ENCODE measurements at regions not wholly inside any gene's neighbourhood (a gene's known extent, or its start where the extent isn't known, plus 50 kb on each side); places are given as distances from the start of the nearest gene placed in this dataset.

DNA sequence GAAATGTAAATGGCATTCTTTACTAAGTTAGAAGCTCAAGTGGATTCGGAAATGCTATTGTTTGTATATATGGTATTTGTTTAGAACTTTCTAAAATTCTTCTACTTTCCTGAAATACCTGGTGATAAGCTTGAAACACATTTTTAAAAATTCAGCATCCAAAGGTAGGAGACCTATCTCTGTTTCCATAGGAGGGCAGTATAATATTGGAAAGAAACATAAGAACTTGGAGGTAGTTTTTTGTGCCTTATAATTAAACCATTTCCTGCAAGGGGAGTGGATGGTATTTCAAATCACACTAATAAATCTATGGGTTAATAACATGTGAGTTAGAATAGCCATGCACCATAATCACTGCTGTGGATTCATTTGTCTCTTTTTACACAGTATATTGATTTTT is 217.4 kb upstream of the AADAT start:
- intact Hi-C loops (cut with DNase I), result no loop called here
- DNase-seq (ENCODE audit: low spot score), result no peak

DNA sequence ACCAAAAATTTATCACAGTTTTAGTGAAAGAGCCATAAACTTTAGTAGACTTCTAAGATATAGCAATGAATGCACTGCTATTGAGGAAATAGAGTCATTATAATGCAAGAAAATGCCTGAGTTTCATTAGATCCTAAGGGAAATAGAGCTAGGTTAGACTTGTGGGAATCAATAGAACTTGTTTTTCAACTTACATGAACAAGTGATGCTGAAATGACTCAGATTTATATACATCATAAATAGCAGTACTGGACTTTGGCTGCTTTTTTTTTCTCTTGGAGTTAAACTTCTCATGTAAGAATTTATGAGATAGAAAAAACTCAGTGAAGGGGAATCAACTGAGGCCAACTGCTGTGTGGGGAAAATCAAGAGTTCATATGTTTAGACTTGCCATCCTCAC is 216.5 kb upstream of the AADAT start:
- DNase-seq (ENCODE audit: low spot score), result no peak
- intact Hi-C loops (cut with DNase I), result no loop called here

DNA sequence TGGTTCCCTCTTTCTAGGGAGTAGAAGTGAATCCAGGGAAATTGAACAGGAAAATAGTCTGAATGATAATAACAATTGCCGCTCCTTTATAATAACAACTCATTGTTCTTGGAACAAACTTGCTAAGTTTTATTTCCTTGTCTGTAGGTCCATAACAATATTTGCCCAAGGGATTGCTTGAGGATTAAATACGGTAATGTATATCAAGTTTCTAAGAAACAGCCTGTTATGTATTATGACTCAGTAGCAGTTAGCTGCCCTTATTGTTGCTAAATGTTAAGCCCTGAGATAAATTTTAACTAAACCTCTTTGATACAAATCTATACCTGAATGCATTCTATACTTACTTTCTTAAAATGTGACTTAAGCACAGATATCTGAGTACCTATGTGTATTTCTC is 215.9 kb upstream of the AADAT start:
- intact Hi-C loops (cut with DNase I), result no loop called here

DNA sequence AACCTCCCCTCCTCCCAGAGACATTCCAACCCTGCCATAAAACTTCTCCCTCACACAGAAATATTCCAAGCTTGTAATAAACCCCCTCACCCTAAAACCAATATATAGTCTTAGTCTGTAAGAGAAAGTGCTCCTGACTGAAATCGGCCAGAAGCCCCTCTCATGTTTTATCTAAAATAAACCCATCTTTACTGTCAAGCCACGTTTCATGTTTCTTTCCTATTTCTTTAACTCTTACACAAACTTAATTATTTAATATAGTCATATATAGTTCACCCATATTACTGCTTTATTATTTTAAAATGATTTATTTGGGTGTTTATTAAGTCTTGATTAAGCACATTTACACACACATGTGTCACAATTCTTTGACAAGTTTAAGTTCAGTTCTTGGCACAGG is 191.3 kb upstream of the AADAT start:
- intact Hi-C loops (cut with DNase I), result no loop called here

More for the DNA sequence above, 215.9 kb upstream of the AADAT start:
- no peak for DNase-seq (ENCODE audit: low spot score)

DNA sequence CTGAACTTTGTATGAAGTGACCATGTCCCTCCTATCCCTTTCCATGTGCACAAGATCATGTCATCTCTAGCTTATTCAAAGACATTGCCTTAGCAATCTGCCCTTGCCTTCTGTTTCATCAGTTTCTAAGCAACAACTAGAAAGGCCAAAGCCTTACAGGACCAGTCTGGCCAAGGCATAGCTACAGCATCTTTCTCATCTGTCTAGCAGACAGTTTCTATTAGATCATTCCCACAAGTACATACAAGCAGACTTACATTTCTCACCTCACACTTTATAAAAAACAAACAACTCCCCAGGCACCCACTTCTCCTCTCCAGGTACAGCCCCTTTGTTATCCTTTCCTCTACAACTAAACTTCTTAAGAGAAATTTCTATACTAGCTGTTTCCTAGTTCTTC is 188.7 kb upstream of the AADAT start:
- DNase-seq (ENCODE audit: low spot score), result no peak
- intact Hi-C loops (cut with DNase I), result no loop called here

More for the DNA sequence above, 191.3 kb upstream of the AADAT start:
- no peak for DNase-seq (ENCODE audit: low spot score)

DNA sequence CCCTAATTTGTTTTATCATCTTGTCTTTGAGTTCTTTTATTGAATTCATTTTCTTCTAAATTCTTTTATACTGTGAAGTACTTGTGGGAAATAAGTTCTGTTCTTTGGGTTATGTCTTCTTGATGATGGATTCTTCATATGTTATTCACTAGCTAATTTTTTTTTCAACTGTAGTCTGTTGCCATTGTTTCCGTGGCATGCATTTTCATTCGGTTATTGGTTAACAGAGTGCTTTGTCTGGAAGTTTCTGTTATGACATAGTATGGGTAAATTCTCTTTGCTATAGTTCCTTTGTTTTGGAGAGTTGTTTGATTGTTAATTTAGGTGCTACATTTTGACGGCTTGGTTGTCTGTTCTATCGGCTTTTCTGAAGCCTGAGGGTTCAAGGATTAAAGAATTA is 184.9 kb upstream of the AADAT start:
- no peak for DNase-seq (ENCODE audit: low spot score)

DNA sequence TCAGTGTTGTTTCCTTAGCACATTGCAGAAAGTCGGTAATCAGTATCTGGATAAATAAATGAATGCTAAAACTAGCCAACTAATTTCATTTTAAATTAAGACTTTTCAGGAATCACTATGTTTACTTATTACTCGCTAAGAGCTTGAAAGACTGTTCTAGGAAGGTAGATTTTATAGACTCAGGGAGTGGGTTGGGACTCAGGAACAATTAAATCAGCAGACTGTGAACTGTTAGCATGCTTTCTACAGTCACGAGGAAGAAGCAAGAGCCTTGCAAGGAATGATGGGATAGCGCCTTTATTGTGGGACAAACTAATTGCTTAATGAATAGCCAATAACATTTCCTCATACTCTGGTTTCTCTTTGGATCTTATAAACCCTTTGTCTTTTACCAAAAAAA is 183.2 kb upstream of the AADAT start:
- DNase-seq (ENCODE audit: low spot score), result no peak

More for the DNA sequence above, 184.9 kb upstream of the AADAT start:
- intact Hi-C loops (cut with DNase I), result no loop called here

DNA sequence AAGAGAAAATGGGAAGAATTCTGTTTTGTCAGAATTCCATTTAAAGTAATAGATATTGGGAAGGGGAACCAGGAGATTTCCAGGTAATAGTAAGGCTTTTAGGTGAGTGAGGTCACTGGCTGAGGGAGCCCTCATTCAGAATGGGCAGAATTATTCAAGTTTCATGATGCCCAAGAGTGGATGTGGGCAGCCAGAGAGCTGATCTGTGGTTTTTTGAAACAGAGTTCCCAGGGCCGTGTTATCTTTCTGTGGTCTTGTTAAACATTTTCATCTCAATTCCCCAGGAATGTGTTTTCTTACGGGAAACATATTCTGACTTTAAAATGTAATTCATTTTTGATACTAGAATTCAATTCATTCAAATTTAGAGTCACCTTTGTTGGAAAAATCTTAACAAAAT is 182.0 kb upstream of the AADAT start:
- DNase-seq (ENCODE audit: low spot score), result no peak
- intact Hi-C loops (cut with DNase I), result loop anchor here in 1 of 2 donors (2.0 kb wide), 1 partner anchor 63 kb away; no protein-coding TSS in a partner anchor

More for the DNA sequence above, 183.2 kb upstream of the AADAT start:
- intact Hi-C loops (cut with DNase I), result no loop called here

DNA sequence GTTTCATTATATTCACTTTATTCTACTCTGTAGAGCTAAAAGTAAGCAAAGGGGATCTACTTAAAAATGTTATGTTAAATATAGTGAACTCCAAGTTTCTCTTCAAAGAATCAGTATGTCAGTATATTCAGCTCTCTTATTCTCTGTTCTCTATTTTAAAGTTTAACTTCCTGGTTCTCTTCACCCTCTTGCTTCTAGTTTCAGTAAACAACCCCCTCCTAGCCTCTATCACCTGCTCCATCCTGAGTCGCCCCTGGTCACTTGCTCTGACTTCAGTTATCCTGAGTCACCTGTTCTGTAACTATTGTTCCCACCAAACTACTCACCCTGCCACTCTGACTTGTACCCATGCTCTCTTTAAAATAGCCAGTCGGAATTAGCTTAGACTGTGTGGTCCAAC is 180.9 kb upstream of the AADAT start:
- intact Hi-C loops (cut with DNase I), result loop anchor here in 1 of 2 donors (2.0 kb wide), 1 partner anchor 62 kb away; no protein-coding TSS in a partner anchor
- DNase-seq (ENCODE audit: low spot score), result no peak

DNA sequence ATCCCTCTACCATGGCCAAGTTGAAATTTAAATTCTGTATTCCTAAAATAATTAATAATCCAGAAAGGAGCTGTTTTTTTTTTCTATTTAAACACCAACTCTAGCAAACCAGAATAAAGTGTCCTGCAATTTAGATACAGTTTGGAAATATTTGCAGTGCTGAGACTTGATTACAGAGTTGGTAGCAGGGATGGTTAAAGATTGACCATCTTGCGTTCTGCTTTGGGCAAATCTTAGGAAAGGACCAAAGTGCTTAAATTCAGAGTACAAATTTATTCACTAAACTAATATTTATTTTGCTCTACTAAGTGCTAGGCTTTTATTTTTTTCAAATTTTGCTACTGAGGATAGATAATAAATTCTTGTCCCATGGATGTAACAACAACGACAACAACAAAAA is 180.2 kb upstream of the AADAT start:
- DNase-seq (ENCODE audit: low spot score), result no peak
- intact Hi-C loops (cut with DNase I), result loop anchor here in 1 of 2 donors (2.0 kb wide), 1 partner anchor 61 kb away; no protein-coding TSS in a partner anchor

DNA sequence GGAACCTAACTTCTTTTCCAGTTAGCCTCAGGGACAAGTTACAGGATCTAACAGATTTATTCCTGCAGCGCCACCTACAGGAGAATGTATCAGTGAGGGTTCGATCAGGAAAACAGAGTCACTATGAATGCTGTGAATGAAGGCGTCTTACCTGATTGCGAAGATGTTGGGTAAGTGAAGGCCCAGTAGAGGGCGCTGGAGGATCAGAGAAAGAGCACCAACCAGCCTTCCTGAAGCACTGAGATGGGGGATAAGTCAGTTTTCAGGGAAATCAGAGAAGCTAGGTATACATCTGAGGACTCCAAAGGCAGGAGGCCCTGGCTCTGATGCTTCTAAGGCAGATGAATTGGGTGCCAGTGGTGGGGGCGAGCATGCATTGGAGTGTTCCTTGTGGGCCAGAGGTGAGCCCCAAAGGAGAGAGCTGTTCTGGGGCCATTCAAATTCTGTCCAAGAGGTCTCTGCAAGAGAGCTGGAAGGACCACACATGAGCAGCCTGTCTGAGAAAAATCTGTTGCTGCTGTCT is 169.9 kb upstream of the AADAT start:
- intact Hi-C loops (cut with DNase I), result loop anchor here in 1 of 2 donors (5.0 kb wide), 1 partner anchor 372 kb away; no protein-coding TSS in a partner anchor
- DNase-seq (ENCODE audit: low spot score), result no peak

DNA sequence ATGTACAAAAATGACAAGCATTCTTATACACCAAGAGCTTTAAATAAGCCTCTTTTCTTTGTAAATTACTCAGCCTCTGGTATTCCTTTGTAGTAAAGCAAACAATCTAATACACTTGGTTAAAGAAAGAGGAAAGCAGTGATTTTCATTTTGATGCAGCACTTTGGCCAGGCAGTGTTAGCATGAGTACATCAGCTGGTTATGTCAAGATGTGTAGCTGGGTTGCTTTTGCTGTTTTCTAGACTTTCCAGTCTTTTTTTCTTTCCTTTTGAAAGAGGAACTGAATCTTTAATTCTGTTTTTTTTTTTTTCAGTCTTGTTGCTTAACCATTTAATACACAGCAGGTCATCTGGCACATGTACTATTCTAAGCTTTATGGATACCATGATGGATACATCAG is 167.1 kb upstream of the AADAT start:
- intact Hi-C loops (cut with DNase I), result loop anchor here in 1 of 2 donors (5.0 kb wide), 1 partner anchor 370 kb away; no protein-coding TSS in a partner anchor
- DNase-seq (ENCODE audit: low spot score), result no peak

DNA sequence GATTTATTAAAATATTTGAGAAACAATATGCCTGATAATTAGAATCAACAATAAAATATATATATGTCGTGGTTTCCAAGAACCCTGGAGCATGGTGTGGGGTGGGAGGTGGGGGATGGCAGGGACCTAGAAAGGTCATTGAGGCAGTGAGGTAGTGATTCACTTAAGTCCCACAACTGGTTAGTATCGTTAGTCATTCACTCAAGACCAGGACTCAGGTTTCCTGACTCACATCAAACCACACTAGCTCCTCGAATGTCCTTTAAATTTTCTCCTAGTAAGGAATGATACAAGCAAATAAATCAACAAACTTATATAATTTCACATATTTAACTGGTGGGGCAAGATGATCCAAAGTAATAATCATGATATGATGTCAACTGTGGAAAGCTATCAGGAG is 158.8 kb upstream of the AADAT start:
- no peak for DNase-seq (ENCODE audit: low spot score)
- intact Hi-C loops (cut with DNase I), result no loop called here

DNA sequence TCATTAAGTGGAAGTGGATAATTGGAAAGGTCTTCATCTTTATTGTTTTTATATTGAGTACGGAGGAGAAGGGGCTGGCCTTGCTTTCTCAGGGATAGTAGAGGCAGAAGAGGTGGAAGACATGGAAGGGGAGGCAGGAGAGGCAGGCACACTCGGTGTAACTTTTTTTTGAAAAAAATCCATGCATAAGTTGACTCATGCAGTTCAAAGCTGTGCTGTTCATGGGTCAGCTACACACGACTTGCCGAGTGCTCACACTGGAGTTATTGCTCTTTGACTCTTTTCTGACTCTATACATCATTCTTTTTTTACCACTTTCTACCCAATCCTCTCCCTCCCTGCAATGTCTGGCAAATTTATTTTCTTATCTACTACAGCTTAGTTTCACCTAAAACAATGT is 158.3 kb upstream of the AADAT start:
- intact Hi-C loops (cut with DNase I), result no loop called here
- DNase-seq (ENCODE audit: low spot score), result no peak

DNA sequence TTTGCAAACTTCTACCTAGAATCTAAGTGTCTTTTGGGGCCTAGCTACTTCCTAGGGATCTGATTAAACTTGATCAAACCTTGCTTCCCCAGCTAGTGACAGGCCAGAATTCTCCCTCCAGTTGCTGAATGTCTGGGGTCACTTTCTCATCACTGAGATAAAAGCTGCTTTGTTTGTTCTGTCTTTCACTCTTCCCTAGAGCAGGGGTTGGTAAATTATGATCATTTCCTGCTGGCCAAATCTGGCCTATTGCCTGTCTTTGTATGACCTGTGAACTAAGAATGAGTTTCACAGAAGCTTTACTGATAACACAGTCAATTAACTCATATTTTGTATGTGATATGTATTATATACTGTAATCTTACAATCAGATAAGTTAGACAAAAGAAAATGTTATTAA is 157.8 kb upstream of the AADAT start:
- intact Hi-C loops (cut with DNase I), result no loop called here
- DNase-seq (ENCODE audit: low spot score), result no peak

DNA sequence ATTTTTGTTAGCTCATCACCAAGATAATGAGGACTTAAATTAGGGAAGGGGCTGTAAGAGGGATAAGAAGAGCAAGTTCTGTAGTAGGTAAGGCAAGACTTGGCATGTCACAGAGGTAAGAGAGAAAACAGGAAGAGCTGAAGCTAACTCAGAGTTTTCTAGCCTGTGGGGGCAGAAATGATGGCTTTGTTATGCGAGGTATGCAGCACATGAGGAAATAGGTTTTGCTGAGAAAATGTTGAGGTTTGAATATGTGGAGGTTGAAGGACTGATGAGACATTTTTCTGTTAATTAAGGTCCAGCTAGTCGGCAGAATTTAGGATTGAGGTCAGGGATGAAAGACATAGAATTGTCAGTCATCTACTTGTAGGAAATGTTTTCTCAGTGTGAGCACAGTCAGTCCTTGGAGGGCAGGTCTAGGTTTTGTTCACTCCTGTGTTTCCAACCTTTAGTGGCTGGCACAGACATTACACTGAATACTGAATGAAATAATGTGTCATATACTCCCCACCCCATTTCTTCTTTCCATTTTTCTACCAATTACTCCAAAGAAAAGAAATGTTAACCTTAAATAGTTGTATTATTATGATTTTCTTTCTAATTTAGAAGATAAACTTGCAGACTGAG is 154.0 kb upstream of the AADAT start:
- intact Hi-C loops (cut with DNase I), result no loop called here
- no peak for DNase-seq (ENCODE audit: low spot score)

DNA sequence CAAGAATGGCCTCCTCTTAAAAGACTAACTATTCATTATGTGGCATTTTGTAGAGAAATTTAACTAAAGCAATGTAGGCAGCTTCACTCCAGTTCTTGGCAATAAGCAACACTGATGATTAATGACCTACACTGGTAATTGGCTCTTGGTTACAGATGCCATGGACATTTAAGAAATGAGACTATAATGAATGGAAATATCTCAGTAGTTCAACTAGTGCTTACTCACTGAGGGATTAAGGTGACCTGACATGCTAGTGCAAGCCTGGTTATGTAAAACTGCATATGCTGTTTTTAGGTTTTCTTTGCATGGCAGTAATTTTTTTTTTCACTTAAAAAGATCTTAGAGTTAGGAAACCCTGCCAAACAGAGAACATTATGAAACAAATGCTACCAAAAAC is 152.7 kb upstream of the AADAT start:
- intact Hi-C loops (cut with DNase I), result no loop called here
- no peak for DNase-seq (ENCODE audit: low spot score)

DNA sequence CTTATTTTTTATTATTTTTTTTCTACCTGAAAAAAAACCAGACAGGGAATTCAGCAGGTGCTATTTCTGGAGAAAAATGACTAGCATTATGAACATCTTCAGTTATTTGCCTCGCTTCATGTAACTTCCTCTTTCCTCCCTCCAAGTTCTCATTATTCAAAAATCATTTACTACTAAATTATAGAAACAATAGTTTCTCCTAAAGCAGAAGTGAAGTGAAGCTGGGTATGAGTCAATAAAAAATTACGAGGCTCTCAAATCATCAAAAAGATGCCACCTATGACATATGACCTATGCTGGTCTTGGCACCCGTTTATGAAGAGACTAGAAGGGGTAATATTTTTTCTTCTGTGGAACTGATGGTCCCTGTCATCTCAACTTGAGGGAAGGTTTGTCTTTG is 145.0 kb upstream of the AADAT start:
- no peak for DNase-seq (ENCODE audit: low spot score)
- intact Hi-C loops (cut with DNase I), result no loop called here

DNA sequence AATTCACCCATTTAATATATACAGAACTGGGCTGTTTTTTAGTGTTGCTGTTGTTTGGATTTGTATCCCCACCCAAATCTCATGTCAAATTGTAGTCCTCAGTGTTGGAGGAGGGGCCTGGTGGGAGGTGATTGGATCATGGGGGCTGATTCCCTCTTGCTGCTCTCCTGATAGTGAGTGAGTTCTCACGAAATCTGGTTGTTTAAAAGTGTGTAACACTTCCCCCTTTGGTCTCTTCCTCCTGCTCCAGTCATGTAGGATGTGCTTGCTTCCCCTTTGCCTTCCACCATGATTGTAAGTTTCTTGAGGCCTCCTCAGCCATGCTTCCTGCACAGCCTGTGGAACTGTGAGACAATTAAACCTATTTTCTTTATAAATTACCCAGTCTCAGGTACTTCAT is 141.6 kb upstream of the AADAT start:
- intact Hi-C loops (cut with DNase I), result no loop called here
- no peak for DNase-seq (ENCODE audit: low spot score)

DNA sequence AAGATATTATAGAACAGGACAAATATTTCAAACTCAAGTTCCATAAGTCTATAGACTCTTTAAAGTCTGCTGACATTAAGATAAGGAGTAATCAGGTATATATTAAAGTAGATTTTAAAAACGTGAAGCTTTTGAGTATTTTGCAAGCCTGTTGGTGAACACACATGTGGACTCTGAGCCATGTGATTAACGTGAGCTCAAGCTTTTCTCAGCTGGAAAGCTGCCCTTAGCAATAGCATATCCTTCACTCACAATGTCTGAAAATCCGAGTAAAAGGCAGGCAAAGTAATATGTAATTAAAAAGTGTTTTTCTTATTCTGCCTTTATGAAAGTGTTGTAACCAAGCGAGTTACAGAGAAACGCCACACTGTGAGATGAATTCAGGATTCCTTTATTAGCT is 140.5 kb upstream of the AADAT start:
- intact Hi-C loops (cut with DNase I), result no loop called here
- DNase-seq (ENCODE audit: low spot score), result no peak

DNA sequence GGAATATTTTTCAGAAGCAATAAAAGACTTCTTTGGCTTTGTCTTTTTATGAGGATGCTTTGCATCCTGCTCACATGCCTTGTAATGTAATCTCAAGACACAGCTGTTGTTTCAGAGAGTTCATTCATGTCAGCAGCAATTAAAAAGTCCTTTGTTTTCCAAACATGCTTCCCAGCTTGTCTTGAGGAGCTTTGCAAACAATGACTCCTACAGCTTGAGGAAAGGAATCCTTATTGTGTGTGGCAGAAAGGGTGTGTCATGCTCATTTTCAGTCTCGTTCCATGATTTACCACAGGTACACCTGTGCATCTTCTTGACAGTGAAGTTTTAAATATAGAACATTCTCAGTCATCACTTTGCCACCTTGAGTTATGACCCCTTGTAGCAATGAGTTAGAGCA is 139.2 kb upstream of the AADAT start:
- DNase-seq (ENCODE audit: low spot score), result no peak
- intact Hi-C loops (cut with DNase I), result no loop called here

Data from posterior vena cava (tissue), 2 donors.